CD14-positive monocyte (primary cell): ENCODE measurements at regions not wholly inside any gene's neighbourhood (a gene's known extent, or its start where the extent isn't known, plus 50 kb on each side); places are given as distances from the start of the nearest gene placed in this dataset.

ENCODE experiments used
- DNase-seq, 3 donors: peaks; one replicate each; pipeline ENCODE4 v3.0.0-alpha.2; 2011 to 2022
- H2AFZ ChIP-seq: 2 replicates; pipeline ENCODE4 v1.6.0; 2012; ENCODE audit warnings: mild to moderate bottlenecking, low read depth, low read length, inconsistent platforms; ENCODE audit not compliant: insufficient read depth, poor library complexity, severe bottlenecking
- H3K27ac ChIP-seq, 2 donors: 1 replicate in 1 of 2; 2 replicates in 1 of 2; pipeline ENCODE4 v1.5.1; 2012 to 2013; ENCODE audit warnings: low read length in 2 of 2, control low read depth in 1 of 2, inconsistent platforms in 1 of 2, low read depth in 1 of 2, mild to moderate bottlenecking in 1 of 2
- H3K27me3 ChIP-seq, 2 donors: one replicate each; pipeline versions ENCODE4 v1.6.0 to v1.6.1; 2011 to 2013; ENCODE audit warnings: low read length in 2 of 2; ENCODE audit not compliant: control insufficient read depth in 2 of 2, insufficient read depth in 2 of 2
- H3K36me3 ChIP-seq, 2 donors: replicated peaks in 1 of 2; 1 replicate in 1 of 2; 2 replicates in 1 of 2; pipeline versions ENCODE4 v1.5.1 to v1.6.1; 2012 to 2013; ENCODE audit warnings: low read length in 2 of 2, control low read depth in 1 of 2, inconsistent platforms in 1 of 2, mild to moderate bottlenecking in 1 of 2; ENCODE audit not compliant: insufficient read depth in 2 of 2, control insufficient read depth in 1 of 2
- H3K4me1 ChIP-seq, 2 donors: 1 replicate in 1 of 2; 2 replicates in 1 of 2; pipeline versions ENCODE4 v1.5.1 to v1.6.1; 2012 to 2013; ENCODE audit warnings: low read length in 2 of 2, control low read depth in 1 of 2, inconsistent platforms in 1 of 2, mild to moderate bottlenecking in 1 of 2, moderate library complexity in 1 of 2; ENCODE audit not compliant: insufficient read depth in 2 of 2, control insufficient read depth in 1 of 2
- H3K4me2 ChIP-seq: replicated peaks from 2 replicates; pipeline ENCODE3; 2012; ENCODE audit warnings: low read length, moderate library complexity, mild to moderate bottlenecking; ENCODE audit not compliant: poor library complexity, severe bottlenecking; ENCODE audit errors: extremely low read depth
- H3K4me3 ChIP-seq, 3 experiments: fragments of 200-600 bp in 1 of 3; sonication (generic) in 1 of 3; replicated peaks in 1 of 3; 1 replicate in 2 of 3; 2 replicates in 1 of 3; pipeline ENCODE4 v1.5.1; 2011 to 2013; ENCODE audit warnings: low read length in 3 of 3, mild to moderate bottlenecking in 3 of 3, control low read depth in 2 of 3, low read depth in 2 of 3, inconsistent platforms in 1 of 3, moderate library complexity in 1 of 3
- H3K79me2 ChIP-seq: 2 replicates; pipeline ENCODE4 v1.6.0; 2012; ENCODE audit warnings: mild to moderate bottlenecking, control low read depth, inconsistent platforms, low read length, moderate library complexity; ENCODE audit not compliant: insufficient read depth
- H3K9ac ChIP-seq: 2 replicates; pipeline ENCODE4 v1.6.0; 2017; ENCODE audit warnings: low read length, mild to moderate bottlenecking; ENCODE audit not compliant: insufficient read depth, poor library complexity, severe bottlenecking
- H3K9me3 ChIP-seq, 2 donors: replicated peaks in 1 of 2; 1 replicate in 1 of 2; 2 replicates in 1 of 2; pipeline versions ENCODE4 v1.5.1 to v1.6.1; 2012 to 2013; ENCODE audit warnings: low read length in 2 of 2, control low read depth in 1 of 2; ENCODE audit not compliant: control insufficient read depth in 1 of 2, insufficient read depth in 1 of 2
- H4K20me1 ChIP-seq: 2 replicates; pipeline ENCODE4 v1.6.0; 2012; ENCODE audit warnings: mild to moderate bottlenecking, low read length, control low read depth, moderate library complexity; ENCODE audit not compliant: insufficient read depth
- H3K27ac Mint-ChIP-seq, 7 donors: one replicate each; pipeline ENCODE4 v1.8.0; 2020; ENCODE audit warnings: mild to moderate bottlenecking in 7 of 7, mixed read lengths in 7 of 7, moderate library complexity in 6 of 7, inconsistent platforms in 2 of 7
- H3K27me3 Mint-ChIP-seq, 3 donors: one replicate each; pipeline ENCODE4 v1.8.0; 2021 to 2022; ENCODE audit warnings: low read depth in 3 of 3, mild to moderate bottlenecking in 3 of 3, mixed read lengths in 3 of 3, moderate library complexity in 3 of 3, inconsistent platforms in 1 of 3
- H3K36me3 Mint-ChIP-seq, 2 donors: one replicate each; pipeline ENCODE4 v1.8.0; 2020; ENCODE audit warnings: mixed read lengths in 2 of 2, inconsistent platforms in 1 of 2, mild to moderate bottlenecking in 1 of 2
- H3K4me1 Mint-ChIP-seq: one replicate; pipeline ENCODE4 v1.8.0; 2020; ENCODE audit warnings: mild to moderate bottlenecking, mixed read lengths
- H3K4me3 Mint-ChIP-seq, 2 donors: one replicate each; pipeline ENCODE4 v1.8.0; 2020; ENCODE audit warnings: mild to moderate bottlenecking in 2 of 2, mixed read lengths in 2 of 2, moderate library complexity in 1 of 2
- H3K9me3 Mint-ChIP-seq, 7 donors: one replicate each; pipeline ENCODE4 v1.8.0; 2020 to 2022; ENCODE audit warnings: mixed read lengths in 7 of 7, mild to moderate bottlenecking in 6 of 7, moderate library complexity in 6 of 7, inconsistent platforms in 2 of 7
- CTCF ChIP-seq: fragments of 200-600 bp; IDR thresholded peaks from one replicate; pipeline ENCODE4 v1.8.0; 2022; ENCODE audit warnings: antibody characterized with exemption, mild to moderate bottlenecking
- WGBS: methylation state at CpG from one replicate; pipeline ENCODE4 v1.1.5; 2013; ENCODE audit warnings: missing lambda C conversion rate; ENCODE audit not compliant: insufficient coverage; 5-methylcytosine and 5-hydroxymethylcytosine counted together
- intact Hi-C, 2 donors: fragments of 100-400 bp; cut with micrococcal nuclease; formaldehyde crosslinking; loops; one replicate each; pipeline versions ENCODE4 v1.15.0 to v1.15.1; 2023

- Histone ChIP-seq H2AFZ (no peak overlapping the region), H3K9me3 (peaks cover 26 to 35% of the 10 kb centered on the region in 2 donors), H3K4me2 (no peak overlapping the region), H3K36me3 (no peaks in the 10 kb centered on the region), H3K27me3 (no peaks in the 10 kb centered on the region), H3K27ac (no peak overlapping the region), H3K4me1 (no peaks in the 10 kb centered on the region), H3K79me2 (no peaks in the 10 kb centered on the region), H3K9ac (no peak overlapping the region), H3K4me3 (no peak overlapping the region), H4K20me1 (no peaks in the 10 kb centered on the region)
- no peak overlapping the region for H3K27ac Mint-ChIP-seq
- peaks cover 11 to 39% (median 19%) of the 10 kb centered on the region in 7 donors for H3K9me3 Mint-ChIP-seq
- H3K4me3 Mint-ChIP-seq: no peak overlapping the region
- no peaks in the 10 kb centered on the region for H3K36me3 Mint-ChIP-seq
- TF ChIP-seq CTCF: no peak
- intact Hi-C loops: loop anchor here in 1 of 2 donors (5.0 kb wide), 1 partner anchor 138 kb away; no protein-coding TSS in a partner anchor
- H3K27me3 Mint-ChIP-seq: peaks cover 0 to 1% (median 0%) of the 10 kb centered on the region in 3 donors
- H3K4me1 Mint-ChIP-seq: no peaks in the 10 kb centered on the region
- WGBS: 61% methylated on average over 5 of the region's 7 CpGs
- DNase-seq: no peak
These were observed 733.1 kb downstream of the TYW1 start for GRCh38 chr7:67729771-67730170.

DNA sequence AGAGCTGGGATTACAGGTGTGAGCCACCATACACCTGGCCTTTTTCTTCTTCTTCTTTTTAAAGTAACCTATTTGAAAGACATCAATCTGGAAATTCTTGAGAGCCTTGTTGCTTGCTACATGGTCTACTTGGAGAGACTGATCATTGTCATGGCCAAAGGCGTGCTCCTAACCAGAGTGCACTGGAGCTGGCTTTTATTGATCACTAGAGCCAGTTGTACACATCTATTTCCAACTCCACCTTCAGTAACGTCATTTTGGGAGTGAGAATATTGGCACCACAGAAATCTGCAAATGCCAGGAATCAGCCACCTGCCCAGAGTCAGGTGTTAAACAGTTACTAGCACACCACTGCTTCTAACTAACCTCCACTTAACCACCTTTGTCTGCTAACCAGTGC lies 735.1 kb downstream of the TYW1 start:
- H3K9me3 Mint-ChIP-seq: peaks cover 11 to 39% (median 19%) of the 10 kb centered on the region in 7 donors
- intact Hi-C loops: loop anchor here in 1 of 2 donors (5.0 kb wide), 1 partner anchor 136 kb away; no protein-coding TSS in a partner anchor
- Histone ChIP-seq H4K20me1 (no peaks in the 10 kb centered on the region), H3K27ac (no peak overlapping the region), H3K4me1 (no peaks in the 10 kb centered on the region), H3K4me3 (no peak overlapping the region), H3K4me2 (no peak overlapping the region), H3K9ac (no peak overlapping the region), H2AFZ (no peak overlapping the region), H3K27me3 (no peaks in the 10 kb centered on the region), H3K79me2 (no peaks in the 10 kb centered on the region), H3K9me3 (peaks cover 36 to 47% of the 10 kb centered on the region in 2 donors), H3K36me3 (no peaks in the 10 kb centered on the region)
- no peaks in the 10 kb centered on the region for H3K4me1 Mint-ChIP-seq
- no peak overlapping the region for H3K27ac Mint-ChIP-seq
- H3K27me3 Mint-ChIP-seq: peaks cover 0 to 1% (median 0%) of the 10 kb centered on the region in 3 donors
- H3K36me3 Mint-ChIP-seq: no peaks in the 10 kb centered on the region
- WGBS: 83% methylated on average over 1 of the region's 2 CpGs
- no peak for TF ChIP-seq CTCF
- no peak overlapping the region for H3K4me3 Mint-ChIP-seq
- no peak for DNase-seq
